RWPE2 (cell line): ENCODE measurements at regions not wholly inside any gene's neighbourhood (a gene's known extent, or its start where the extent isn't known, plus 50 kb on each side); places are given as distances from the start of the nearest gene placed in this dataset.

Experiments used
- ATAC-seq: fragments of 200-7000 bp; cut with Tn5 transposase; 3 replicates; pipeline ENCODE4 v1.9.1; 2021; ENCODE audit warnings: low read depth
- DNase-seq: peaks from one replicate; pipeline ENCODE4 v3.0.0-alpha.2; 2020; ENCODE audit warnings: low spot score
- H3K27ac ChIP-seq: fragments of 450-650 bp; 2 replicates; pipeline ENCODE4 v1.5.1; 2017; ENCODE audit warnings: mild to moderate bottlenecking; ENCODE audit not compliant: poor library complexity, severe bottlenecking
- H3K27me3 ChIP-seq: fragments of 250-450 bp; sonication (Bioruptor Pico); 2 replicates; pipeline ENCODE4 v1.5.1; 2021; ENCODE audit warnings: mild to moderate bottlenecking, moderate library complexity; ENCODE audit not compliant: insufficient read depth, poor library complexity, severe bottlenecking
- H3K36me3 ChIP-seq: fragments of 250-450 bp; sonication (Bioruptor Pico); 2 replicates; pipeline ENCODE4 v1.5.1; 2020; ENCODE audit warnings: low read depth, mild to moderate bottlenecking, moderate library complexity
- H3K4me1 ChIP-seq: fragments of 250-450 bp; sonication (Bioruptor Pico); 2 replicates; pipeline ENCODE4 v1.5.1; 2021; ENCODE audit warnings: mild to moderate bottlenecking, moderate library complexity; ENCODE audit not compliant: insufficient read depth, poor library complexity, severe bottlenecking
- H3K4me3 ChIP-seq: fragments of 250-450 bp; sonication (Bioruptor Pico); 2 replicates; pipeline ENCODE4 v1.5.1; 2021; ENCODE audit warnings: mild to moderate bottlenecking, moderate library complexity; ENCODE audit not compliant: severe bottlenecking
- H3K9me3 ChIP-seq: fragments of 250-450 bp; sonication (Bioruptor Pico); 2 replicates; pipeline ENCODE4 v1.5.1; 2021; ENCODE audit warnings: mild to moderate bottlenecking, moderate library complexity; ENCODE audit not compliant: severe bottlenecking
- CTCF ChIP-seq: fragments of 450-650 bp; IDR thresholded peaks from one replicate; pipeline ENCODE4 v1.5.1; 2017; ENCODE audit warnings: mild to moderate bottlenecking, moderate library complexity; ENCODE audit not compliant: poor library complexity, severe bottlenecking

GRCh38 chr7:19415123-19415522 lies 269.9 kb upstream of the FERD3L start:
- TF ChIP-seq CTCF, result no peak
- no peaks in the 10 kb centered on the region for H3K9me3 ChIP-seq
- no peak overlapping the region for H3K4me3 ChIP-seq
- no peaks in the 10 kb centered on the region for H3K36me3 ChIP-seq
- no peaks in the 10 kb centered on the region for H3K27me3 ChIP-seq
- no peak overlapping the region for H3K27ac ChIP-seq
- no peaks in the 10 kb centered on the region for H3K4me1 ChIP-seq
- DNase-seq, result no peak
- ATAC-seq, result no peak

GRCh38 chr7:19413443-19413965 lies 268.3 kb upstream of the FERD3L start:
- DNase-seq (no peak), ATAC-seq (no peak)
- Histone ChIP-seq H3K36me3 (no peaks in the 10 kb centered on the region), H3K4me1 (no peaks in the 10 kb centered on the region), H3K27ac (no peak overlapping the region), H3K27me3 (no peaks in the 10 kb centered on the region), H3K4me3 (no peak overlapping the region), H3K9me3 (no peaks in the 10 kb centered on the region)
- TF ChIP-seq CTCF, result no peak

GRCh38 chr7:19410691-19411090 lies 265.5 kb upstream of the FERD3L start:
- H3K27ac ChIP-seq, result no peak overlapping the region
- H3K4me1 ChIP-seq, result peaks cover 7% of the 10 kb centered on the region
- H3K36me3 ChIP-seq, result no peaks in the 10 kb centered on the region
- no peak for TF ChIP-seq CTCF
- no peaks in the 10 kb centered on the region for H3K9me3 ChIP-seq
- no peaks in the 10 kb centered on the region for H3K27me3 ChIP-seq
- H3K4me3 ChIP-seq, result no peak overlapping the region
- no peak for DNase-seq
- ATAC-seq, result no peak

GRCh38 chr7:19410106-19410505 lies 264.9 kb upstream of the FERD3L start:
- ATAC-seq, result no peak
- H3K4me1 ChIP-seq, result peaks cover 13% of the 10 kb centered on the region
- no peak overlapping the region for H3K4me3 ChIP-seq
- no peaks in the 10 kb centered on the region for H3K27me3 ChIP-seq
- TF ChIP-seq CTCF, result no peak
- no peak overlapping the region for H3K27ac ChIP-seq
- no peaks in the 10 kb centered on the region for H3K36me3 ChIP-seq
- DNase-seq, result no peak
- H3K9me3 ChIP-seq, result no peaks in the 10 kb centered on the region

GRCh38 chr7:19408706-19409220 lies 263.5 kb upstream of the FERD3L start:
- Histone ChIP-seq H3K36me3 (no peaks in the 10 kb centered on the region), H3K4me3 (no peak overlapping the region), H3K4me1 (peaks cover 18% of the 10 kb centered on the region), H3K9me3 (no peaks in the 10 kb centered on the region), H3K27me3 (no peaks in the 10 kb centered on the region), H3K27ac (no peak overlapping the region)
- no peak for DNase-seq
- TF ChIP-seq CTCF, result no peak
- no peak for ATAC-seq
